GM21367 (cell line): ENCODE measurements at regions not wholly inside any gene's neighbourhood (a gene's known extent, or its start where the extent isn't known, plus 50 kb on each side); places are given as distances from the start of the nearest gene placed in this dataset.

Experiments
- ATAC-seq: cut with Tn5 transposase; IDR thresholded peaks from one replicate; pipeline ENCODE4 v1.9.1; 2021; ENCODE audit not compliant: unreplicated experiment

DNA sequence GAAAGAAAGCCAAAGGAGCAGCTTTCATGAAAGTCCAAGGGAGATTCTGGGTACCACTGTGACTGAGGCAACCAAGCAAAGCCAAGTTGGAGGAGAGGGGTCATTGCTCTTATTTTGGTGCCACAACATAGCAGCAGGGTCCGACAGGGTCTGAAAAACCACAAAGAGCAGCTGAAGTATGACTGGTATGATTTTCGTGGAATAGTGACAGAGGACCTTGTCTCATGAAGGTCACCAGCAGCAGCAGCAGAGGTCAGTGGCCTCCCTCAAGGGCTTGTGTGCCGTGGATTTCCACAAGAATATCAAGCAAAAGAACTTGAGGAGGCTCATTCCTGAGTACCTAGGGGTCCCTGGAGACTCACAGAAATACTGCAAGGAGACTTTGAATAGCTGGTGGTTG is 160.9 kb upstream of the SYT6 start:
- no peak for ATAC-seq

DNA sequence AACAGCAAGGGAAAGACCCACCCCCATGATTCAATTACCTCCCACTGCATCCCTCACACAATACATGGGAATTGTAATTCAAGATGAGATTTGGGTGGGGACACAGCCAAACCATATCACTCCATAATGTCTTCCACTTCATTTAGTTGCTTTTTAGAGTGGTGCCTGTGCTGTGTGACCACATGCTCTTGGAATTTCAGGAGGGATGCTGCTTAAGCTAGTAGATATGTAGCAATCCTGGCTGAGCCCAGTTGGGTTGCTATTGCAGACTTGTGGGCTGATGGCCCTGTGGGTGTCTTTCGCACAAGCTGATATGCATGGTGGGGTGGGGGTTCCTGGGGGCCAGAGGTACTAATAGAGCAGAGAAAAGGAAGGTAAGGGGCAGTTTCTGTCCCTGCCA is 160.4 kb upstream of the SYT6 start:
- no peak for ATAC-seq

- ATAC-seq, result no peak
Observed at GRCh38 chr1:114310695-114311271, 157.1 kb upstream of the SYT6 start.

- no peak for ATAC-seq
Observed at GRCh38 chr1:114302821-114303220, 149.2 kb upstream of the SYT6 start.

GRCh38 chr1:114299331-114299975 is 145.8 kb upstream of the SYT6 start:
- no peak for ATAC-seq

GRCh38 chr1:114298008-114298407 is 144.3 kb upstream of the SYT6 start:
- ATAC-seq, result no peak

- no peak for ATAC-seq
Observed at GRCh38 chr1:114296413-114296812, 142.7 kb upstream of the SYT6 start.

- no peak for ATAC-seq
Observed at GRCh38 chr1:114295321-114295720, 141.7 kb upstream of the SYT6 start.

DNA sequence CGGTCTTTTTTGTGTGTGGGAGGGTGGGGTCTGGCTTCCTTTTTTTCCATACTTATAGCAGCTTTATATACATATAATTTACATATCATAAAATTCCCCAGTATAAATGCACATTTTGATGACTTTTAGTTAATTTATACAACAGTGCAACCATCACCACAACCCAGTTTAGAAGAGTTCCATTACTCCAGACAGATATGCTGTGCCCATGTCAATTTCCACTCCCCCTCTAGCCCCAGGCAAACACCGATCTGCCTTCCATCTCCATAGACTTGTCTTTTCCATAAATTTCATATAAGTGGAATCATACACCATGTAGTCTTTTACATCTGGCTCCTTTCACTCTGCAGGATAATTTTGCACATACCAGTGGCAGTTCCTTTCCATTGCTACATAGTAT is 139.2 kb upstream of the SYT6 start:
- ATAC-seq, result no peak

DNA sequence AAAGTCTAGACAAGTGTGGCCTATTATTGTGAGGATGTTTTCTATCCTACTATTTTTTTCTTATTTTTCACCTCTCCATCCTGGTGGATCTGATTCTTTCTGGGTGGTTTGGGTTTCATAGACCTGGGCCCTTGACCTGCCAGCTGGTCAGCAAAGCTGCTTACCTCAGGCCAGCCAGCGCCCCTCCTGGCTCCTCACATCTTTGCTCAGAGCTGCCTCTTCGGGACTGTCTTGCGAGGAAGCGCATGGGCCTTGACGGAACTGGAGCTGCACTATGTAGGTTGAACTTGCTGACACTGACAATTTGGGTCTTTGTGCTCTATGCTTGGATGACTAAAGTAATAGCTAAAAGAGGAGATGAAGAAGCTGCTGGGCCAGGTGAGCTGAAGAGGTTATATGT is 138.5 kb upstream of the SYT6 start:
- ATAC-seq, result no peak

DNA sequence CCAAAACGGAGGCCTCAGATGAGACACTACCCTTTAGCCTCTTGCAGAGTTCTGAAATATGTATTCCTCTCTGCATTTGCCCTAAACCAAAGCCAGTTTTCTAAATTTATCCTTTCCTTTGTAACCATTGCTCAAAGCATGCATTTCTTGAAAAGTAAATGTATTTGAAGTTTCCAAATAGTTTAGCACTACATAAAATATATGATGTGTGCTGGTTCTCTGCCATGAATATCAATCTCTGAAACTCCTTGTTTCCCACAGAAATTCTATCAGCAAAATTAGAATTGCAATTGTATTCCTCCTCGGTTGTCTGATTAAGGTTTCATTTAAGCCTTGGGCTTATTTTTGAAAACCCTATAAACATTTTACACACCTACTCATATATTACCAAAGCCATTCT is 137.1 kb upstream of the SYT6 start:
- ATAC-seq, result no peak

- no peak for ATAC-seq
Observed at GRCh38 chr1:114290341-114290740, 136.7 kb upstream of the SYT6 start.

GRCh38 chr1:114289824-114290223 is 136.2 kb upstream of the SYT6 start:
- ATAC-seq, result no peak

DNA sequence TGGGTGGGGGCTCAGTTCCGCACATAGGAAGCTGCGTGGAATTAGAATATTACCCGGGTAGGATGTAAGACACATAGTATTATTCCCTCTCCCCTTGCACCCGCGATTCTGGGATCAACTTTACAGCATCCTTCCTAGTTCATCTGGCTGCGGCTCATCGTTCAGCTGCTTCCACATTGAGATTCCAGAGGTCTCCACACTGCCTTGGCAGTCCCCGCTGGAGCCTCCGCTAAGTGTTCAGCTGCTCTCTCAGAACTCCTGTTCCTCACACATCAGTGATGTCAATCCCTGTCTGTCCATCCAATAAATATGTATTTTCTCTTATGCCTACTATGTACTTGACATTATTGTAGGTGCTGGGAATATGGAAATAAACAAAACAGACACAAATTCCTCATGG is 135.6 kb upstream of the SYT6 start:
- ATAC-seq, result no peak

DNA sequence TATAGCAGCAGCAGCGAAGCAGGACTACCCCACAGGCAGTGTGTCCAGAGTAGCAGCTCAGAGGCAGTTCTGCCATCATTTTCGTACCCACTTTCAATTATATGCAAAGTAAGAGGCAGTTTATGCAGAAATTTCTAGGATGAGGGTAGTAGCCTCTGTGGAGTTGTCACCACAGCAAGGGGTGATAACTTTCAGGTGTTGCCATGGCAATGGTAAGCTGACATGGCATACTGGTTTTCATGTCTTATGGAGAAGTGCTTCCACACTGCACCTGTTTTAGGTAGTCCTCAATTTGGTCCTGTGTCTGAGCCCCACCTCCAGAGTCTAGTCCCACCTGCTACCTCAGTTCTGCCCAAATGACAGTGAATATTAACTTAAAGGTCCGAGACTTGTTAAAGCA is 133.3 kb upstream of the SYT6 start:
- ATAC-seq, result no peak

GRCh38 chr1:114286179-114286578 is 132.5 kb upstream of the SYT6 start:
- ATAC-seq, result no peak

DNA sequence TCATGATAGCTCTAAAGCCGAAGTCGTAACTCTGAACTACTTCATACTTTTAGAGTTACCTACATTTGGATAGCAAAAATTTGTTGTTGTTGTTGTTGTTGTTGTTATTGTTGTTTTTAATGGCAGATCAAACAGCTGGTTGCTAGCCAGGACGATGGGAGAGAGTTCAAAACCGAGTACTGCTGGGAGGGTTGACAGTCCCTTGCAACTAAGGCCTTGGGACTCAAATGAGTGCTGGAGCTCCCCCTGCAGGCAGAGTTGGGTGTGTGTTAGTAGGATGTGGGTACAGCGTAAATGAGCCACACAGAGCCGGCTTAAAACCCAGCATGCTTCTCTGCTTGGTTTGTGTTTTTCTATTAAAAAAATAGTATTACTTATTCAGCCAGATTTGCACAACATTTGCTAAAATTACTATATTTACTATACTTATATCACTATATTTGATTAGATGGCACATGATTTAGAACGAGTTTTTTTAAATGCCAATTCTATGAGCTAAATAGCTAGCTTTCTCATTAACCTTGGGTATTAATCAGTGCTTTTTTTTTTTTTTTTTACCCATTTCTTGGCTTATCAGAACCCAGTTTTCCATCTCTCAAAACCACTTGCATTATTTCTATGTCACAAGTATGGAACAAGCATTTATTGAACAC is 129.2 kb upstream of the SYT6 start:
- ATAC-seq, result peak; percentile 95

DNA sequence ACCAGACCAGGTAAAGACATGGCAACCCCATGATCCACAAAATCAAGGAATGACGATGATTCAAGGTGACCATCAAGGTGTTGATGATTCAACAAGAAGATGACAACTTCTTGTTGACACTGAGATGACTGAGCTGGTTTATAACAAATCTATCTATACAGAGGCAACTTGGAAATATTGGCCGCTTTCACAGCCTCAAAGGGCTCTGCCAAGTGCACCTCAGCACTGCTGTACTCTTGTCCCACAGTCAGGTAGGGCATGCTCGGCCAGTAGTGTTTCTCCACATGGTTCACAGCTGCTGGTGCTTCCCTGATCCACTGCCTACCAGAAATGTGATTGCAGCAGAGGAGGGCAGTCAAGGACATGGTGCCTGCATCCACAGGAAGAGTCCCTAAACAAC is 125.2 kb upstream of the SYT6 start:
- no peak for ATAC-seq

- ATAC-seq, result no peak
Observed at GRCh38 chr1:114278430-114278829, 124.8 kb upstream of the SYT6 start.

DNA sequence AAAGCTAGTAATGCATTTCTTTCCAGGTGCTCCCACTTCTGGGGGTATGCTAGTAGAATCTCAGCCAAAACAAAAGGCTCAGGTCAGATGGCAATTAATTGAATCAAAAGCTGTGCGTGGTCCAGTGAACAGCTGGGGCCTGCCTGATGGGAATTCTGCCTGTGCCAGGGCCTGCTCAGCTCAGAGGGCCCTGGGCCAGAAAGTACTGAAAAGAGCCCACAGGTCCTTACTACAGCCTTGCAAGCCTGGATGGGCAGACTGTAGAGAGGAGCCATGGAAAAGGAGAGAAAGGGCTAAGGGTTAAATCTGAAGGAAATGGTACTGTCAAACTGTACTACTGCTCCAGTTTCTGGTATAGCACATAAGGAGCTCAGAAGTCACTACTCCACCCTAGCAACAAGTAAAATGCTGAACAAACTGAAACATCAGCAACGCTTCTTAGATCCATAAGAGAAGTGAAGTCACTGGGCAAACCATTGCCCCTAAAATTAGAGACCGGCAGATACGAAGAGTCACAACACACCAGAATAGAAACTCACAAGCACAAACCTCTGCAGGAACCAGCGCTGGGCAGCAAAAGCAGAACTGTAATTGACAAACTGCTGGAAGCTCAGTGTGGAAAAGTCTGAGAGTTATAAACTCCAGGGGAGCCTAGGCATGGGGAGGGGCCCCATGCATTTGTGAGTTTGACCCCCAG is 121.1 kb upstream of the SYT6 start:
- no peak for ATAC-seq

- ATAC-seq, result no peak
Observed at GRCh38 chr1:114272593-114272992, 118.9 kb upstream of the SYT6 start.

DNA sequence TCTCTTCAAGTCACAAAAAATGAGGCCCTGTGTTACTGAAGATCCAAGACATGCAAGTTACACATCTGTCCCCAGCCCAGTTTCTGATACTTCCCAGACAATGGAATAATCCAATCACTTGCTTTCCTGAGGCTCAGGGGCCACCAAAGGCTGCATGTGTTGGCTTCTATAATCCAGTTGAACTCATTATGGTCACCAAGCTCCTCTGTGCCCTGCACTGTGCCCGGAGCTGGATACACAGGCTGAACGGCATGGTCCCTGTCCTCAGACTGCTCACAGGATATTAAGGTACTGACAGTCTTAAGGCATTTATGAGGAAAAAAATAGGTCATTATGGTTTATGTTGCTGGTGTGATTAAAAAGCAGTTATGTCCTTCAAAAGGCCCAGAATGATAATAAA is 117.0 kb upstream of the SYT6 start:
- ATAC-seq, result no peak
